WERI-Rb-1 (cell line): ENCODE measurements at regions not wholly inside any gene's neighbourhood (a gene's known extent, or its start where the extent isn't known, plus 50 kb on each side); places are given as distances from the start of the nearest gene placed in this dataset.

Source experiments
- DNase-seq: peaks from one replicate; pipeline ENCODE4 v3.0.0-alpha.2; 2020
- H3K27ac ChIP-seq: fragments of 250-450 bp; sonication (Bioruptor Pico); 2 replicates; pipeline ENCODE4 v1.5.1; 2020; ENCODE audit warnings: mild to moderate bottlenecking, moderate library complexity
- H3K27me3 ChIP-seq: fragments of 250-450 bp; sonication (Bioruptor Pico); 2 replicates; pipeline ENCODE4 v1.5.1; 2021; ENCODE audit warnings: mild to moderate bottlenecking, low read depth, moderate library complexity; ENCODE audit not compliant: insufficient read depth, severe bottlenecking
- H3K36me3 ChIP-seq: fragments of 250-450 bp; sonication (Bioruptor Pico); 2 replicates; pipeline ENCODE4 v1.5.1; 2020; ENCODE audit warnings: mild to moderate bottlenecking, moderate library complexity
- H3K4me3 ChIP-seq: 2 replicates; pipeline ENCODE4 v1.5.1; 2011; ENCODE audit warnings: low read depth, mild to moderate bottlenecking, control low read depth, low read length
- H3K9me3 ChIP-seq: fragments of 250-450 bp; sonication (Bioruptor Pico); 2 replicates; pipeline ENCODE4 v1.5.1; 2021; ENCODE audit warnings: mild to moderate bottlenecking, moderate library complexity; ENCODE audit not compliant: severe bottlenecking
- TF ChIP-seq, protein P1 (sequence below): IDR thresholded peaks from 2 replicates; pipeline ENCODE4 v1.5.1; 2011; ENCODE audit warnings: low read depth, mild to moderate bottlenecking, control low read depth, inconsistent platforms, low read length

DNA sequence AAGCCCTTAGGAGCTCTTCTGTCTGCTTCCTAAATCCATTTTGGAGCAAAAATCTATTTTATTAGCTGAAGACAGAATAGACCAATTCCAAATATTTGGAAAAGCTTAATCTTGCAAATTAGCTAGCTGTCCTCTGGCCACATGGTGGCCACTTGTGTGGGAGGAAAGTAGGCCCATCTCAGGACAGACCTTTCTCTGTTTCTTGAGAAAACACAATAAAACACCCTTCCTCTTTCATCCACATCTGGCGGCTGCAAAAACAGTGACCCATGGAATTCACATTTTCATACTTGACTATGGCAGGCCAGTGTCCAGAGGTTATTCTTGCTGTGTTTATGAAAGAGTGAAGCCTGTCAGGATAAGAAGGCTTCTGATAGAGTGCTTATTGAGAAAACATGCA lies 275.6 kb downstream of the PLPP3 start:
- no peak for DNase-seq
- Histone ChIP-seq H3K36me3 (no peaks in the 10 kb centered on the region), H3K27me3 (no peaks in the 10 kb centered on the region), H3K27ac (no peak overlapping the region), H3K4me3 (no peak overlapping the region), H3K9me3 (no peaks in the 10 kb centered on the region)
- TF ChIP-seq, protein P1, sequence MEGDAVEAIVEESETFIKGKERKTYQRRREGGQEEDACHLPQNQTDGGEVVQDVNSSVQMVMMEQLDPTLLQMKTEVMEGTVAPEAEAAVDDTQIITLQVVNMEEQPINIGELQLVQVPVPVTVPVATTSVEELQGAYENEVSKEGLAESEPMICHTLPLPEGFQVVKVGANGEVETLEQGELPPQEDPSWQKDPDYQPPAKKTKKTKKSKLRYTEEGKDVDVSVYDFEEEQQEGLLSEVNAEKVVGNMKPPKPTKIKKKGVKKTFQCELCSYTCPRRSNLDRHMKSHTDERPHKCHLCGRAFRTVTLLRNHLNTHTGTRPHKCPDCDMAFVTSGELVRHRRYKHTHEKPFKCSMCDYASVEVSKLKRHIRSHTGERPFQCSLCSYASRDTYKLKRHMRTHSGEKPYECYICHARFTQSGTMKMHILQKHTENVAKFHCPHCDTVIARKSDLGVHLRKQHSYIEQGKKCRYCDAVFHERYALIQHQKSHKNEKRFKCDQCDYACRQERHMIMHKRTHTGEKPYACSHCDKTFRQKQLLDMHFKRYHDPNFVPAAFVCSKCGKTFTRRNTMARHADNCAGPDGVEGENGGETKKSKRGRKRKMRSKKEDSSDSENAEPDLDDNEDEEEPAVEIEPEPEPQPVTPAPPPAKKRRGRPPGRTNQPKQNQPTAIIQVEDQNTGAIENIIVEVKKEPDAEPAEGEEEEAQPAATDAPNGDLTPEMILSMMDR, result no peak

DNA sequence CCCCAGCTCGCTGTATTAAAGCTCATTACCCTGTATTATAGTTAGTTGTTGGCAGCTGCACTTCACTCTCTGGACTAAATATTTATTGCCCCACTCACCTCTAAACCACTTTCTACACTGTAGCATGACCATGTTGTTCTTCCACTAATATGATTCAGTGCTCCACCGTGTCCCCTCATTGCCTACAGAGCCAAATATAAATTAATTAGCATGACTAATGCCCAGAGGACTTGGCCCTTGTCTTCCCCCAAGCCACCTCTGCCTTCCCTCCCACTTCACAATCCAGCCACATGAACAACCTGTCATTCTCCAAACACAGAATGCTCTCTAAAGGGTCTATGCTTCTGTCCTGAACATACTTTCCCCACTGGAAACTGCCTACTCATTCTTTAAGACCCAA lies 276.5 kb downstream of the PLPP3 start:
- Histone ChIP-seq H3K4me3 (no peak overlapping the region), H3K9me3 (no peaks in the 10 kb centered on the region), H3K36me3 (no peaks in the 10 kb centered on the region), H3K27me3 (no peaks in the 10 kb centered on the region), H3K27ac (no peak overlapping the region)
- DNase-seq, result no peak
- TF ChIP-seq, protein P1, result no peak

DNA sequence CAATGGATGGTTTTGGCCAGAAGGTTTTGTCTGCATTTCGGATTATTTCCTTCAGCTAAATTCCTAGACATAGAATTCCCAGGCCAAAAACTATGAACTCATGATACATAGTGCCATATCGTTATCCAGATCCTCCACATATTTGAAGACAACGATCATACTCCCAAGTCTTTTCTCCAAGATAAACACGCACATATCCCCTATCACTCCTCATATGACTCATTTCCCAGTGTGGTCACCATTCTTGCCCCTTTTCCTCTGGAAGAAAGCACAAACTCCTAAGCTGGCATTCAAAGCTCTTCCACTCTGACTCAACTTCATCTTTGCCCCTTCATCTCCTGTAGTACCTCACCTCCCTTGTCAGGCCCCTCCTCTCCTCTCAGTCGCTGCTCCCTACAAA lies 277.6 kb downstream of the PLPP3 start:
- H3K36me3 ChIP-seq, result no peaks in the 10 kb centered on the region
- H3K4me3 ChIP-seq, result no peak overlapping the region
- H3K27me3 ChIP-seq, result no peaks in the 10 kb centered on the region
- TF ChIP-seq, protein P1, result no peak
- no peak for DNase-seq
- H3K27ac ChIP-seq, result no peak overlapping the region
- H3K9me3 ChIP-seq, result no peaks in the 10 kb centered on the region

DNA sequence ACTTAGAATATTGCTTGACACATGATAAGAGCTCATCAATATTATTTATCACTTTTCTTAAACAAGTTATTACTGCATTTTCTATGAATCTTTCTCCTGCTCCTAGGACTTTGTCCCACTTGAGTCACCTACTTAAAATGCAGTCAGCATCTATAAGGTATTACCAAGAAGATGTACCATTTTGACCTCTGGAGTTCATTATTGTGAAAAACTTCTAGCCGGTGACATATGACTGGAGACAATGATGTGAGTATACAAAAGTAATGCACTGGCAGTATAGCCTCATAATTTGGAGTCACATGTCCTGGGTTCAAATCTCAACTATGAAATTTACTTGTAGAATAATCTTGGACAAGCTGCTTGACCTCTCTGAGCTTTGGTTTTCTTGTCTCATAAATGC lies 278.5 kb downstream of the PLPP3 start:
- TF ChIP-seq, protein P1, result no peak
- DNase-seq, result no peak
- Histone ChIP-seq H3K36me3 (no peaks in the 10 kb centered on the region), H3K9me3 (no peaks in the 10 kb centered on the region), H3K27ac (no peak overlapping the region), H3K4me3 (no peak overlapping the region), H3K27me3 (no peaks in the 10 kb centered on the region)

DNA sequence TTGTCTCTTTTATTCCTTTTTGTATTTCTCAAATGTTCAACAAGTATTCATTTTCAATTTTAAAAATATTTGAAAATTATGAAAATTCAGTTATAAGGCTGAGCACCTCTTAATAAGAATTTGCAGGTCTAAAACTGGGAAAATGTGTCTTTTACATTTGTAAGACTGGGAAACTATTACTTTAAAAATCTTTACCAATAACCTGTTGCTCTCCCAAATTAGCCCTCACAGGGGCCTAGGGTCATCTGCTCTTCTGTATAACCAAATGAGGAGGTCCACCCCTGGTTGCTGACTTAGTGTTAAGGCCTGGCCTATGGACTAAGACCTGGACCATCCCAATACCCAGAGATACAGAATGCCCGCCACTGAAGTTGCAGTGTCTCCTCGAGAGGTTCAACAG lies 280.5 kb downstream of the PLPP3 start:
- TF ChIP-seq, protein P1, result no peak
- no peaks in the 10 kb centered on the region for H3K27me3 ChIP-seq
- H3K36me3 ChIP-seq, result no peaks in the 10 kb centered on the region
- H3K27ac ChIP-seq, result no peak overlapping the region
- no peak overlapping the region for H3K4me3 ChIP-seq
- no peak for DNase-seq
- no peaks in the 10 kb centered on the region for H3K9me3 ChIP-seq

DNA sequence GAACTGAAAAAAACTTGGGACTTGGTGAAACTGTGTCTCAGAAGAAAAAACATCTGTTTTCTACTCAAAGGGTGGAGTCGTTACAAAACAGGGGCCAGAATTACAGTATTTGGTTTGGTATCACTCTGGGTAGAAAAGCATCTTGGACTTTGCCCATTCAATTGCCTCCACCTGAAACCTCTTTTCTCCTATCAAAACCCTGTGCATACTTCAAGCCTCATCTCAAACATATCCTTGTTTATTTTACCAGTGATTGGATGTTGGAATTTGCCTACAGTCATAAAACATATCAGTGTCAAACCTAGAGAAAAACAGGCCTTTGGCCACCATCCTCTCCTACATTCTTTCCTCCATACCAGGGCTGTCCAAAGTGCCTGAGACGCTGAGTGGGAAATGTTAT lies 281.5 kb downstream of the PLPP3 start:
- no peaks in the 10 kb centered on the region for H3K36me3 ChIP-seq
- DNase-seq, result no peak
- H3K27me3 ChIP-seq, result no peaks in the 10 kb centered on the region
- no peaks in the 10 kb centered on the region for H3K9me3 ChIP-seq
- TF ChIP-seq, protein P1, result no peak
- H3K27ac ChIP-seq, result no peak overlapping the region
- H3K4me3 ChIP-seq, result no peak overlapping the region
